ENCODE measurements at regions not wholly inside any gene's neighbourhood (a gene's known extent, or its start where the extent isn't known, plus 50 kb on each side); places are given as distances from the start of the nearest gene placed in this dataset.

DNA sequence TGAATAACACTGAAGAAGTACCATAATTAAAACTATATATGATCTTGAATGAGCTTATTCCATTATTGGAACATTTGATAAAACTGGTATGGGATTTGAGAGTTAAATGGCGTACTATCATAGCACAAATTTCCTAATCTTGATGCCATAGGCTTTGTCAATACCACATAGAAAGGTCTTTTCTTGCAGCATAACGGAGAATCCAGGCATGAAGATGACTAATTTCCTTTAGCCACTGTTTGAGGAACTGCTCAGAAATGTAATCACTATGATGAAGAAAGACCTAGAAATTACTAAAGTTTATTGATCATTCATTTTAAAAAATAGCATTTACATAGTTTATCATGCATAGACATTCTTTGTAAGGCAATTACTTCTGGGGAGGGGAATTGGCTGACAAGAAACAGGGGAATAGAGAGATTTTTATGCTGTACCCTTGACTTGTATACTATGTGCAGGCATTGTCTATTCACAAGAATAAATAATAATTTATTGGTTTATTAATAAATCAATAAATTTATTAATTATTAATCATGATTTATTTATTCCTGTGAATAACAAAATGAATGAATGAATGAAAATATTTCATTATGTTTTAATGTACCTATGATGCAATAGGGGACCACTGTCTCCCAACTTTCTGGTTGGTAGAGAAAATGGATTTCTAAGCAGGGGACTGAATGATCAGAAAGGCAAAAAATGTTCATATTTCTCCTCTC is 2676.6 kb downstream of the PCDH9 start:
- Histone ChIP-seq H3K9me3 (ENCODE audit: control insufficient read depth in 1 of 2, low read length in 2 of 2) (no peaks in the 10 kb centered on the region), H3K27ac (ENCODE audit: low read length) (no peak overlapping the region), H3K27me3 (ENCODE audit: low read depth, low read length) (no peaks in the 10 kb centered on the region), H3K36me3 (ENCODE audit: control insufficient read depth in 1 of 2, insufficient read depth in 2 of 2, low read length in 2 of 2) (no peaks in the 10 kb centered on the region), H3K4me3 (ENCODE audit: low read depth in 1 of 2, low read length in 2 of 2) (no peak overlapping the region), H3K4me1 (ENCODE audit: control insufficient read depth in 1 of 2, insufficient read depth in 2 of 2, low read length in 2 of 2) (no peaks in the 10 kb centered on the region)

DNA sequence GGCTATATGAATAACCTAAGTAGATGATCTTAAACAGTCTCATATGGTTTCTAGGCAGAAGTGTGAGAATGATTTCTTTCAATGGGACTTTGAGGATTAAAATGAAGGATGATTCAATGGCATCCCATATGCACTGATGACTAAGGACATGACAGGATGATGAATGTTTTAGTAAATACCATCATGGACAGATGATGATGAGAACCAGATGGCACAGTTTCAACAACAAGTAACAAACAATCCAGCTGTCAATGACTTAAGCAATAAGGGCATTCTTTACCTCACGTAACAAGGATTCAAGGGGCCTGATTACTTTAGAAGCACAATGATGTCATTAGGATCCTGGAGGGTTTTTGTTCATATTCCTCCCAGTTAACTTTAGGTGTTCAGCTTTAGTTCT is 2678.4 kb downstream of the PCDH9 start:
- H3K4me1 ChIP-seq (ENCODE audit: control insufficient read depth in 1 of 2, insufficient read depth in 2 of 2, low read length in 2 of 2), result no peaks in the 10 kb centered on the region
- H3K36me3 ChIP-seq (ENCODE audit: control insufficient read depth in 1 of 2, insufficient read depth in 2 of 2, low read length in 2 of 2), result no peaks in the 10 kb centered on the region
- no peaks in the 10 kb centered on the region for H3K27me3 ChIP-seq (ENCODE audit: low read depth, low read length)
- no peaks in the 10 kb centered on the region for H3K9me3 ChIP-seq (ENCODE audit: control insufficient read depth in 1 of 2, low read length in 2 of 2)
- no peak overlapping the region for H3K4me3 ChIP-seq (ENCODE audit: low read depth in 1 of 2, low read length in 2 of 2)
- H3K27ac ChIP-seq (ENCODE audit: low read length), result no peak overlapping the region

DNA sequence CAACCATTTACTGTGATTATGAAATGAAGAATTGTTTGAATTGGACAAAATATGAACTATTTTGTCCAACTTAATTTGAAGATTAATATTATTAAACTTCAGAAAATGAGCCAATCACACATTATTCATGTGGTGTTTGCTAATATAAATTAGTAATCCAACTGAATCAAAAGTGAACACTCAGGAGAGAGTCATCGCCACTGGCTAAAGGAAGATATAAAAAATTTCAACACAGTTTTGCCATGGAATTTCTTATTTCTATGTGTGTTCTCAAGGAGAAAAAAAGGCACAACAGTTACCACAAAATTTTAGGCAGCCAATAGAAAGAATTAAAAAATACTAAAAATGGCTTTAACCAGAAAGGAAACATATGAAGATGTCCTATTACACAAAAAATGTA is 2683.8 kb downstream of the PCDH9 start:
- no peak overlapping the region for H3K4me3 ChIP-seq (ENCODE audit: low read depth in 1 of 2, low read length in 2 of 2)
- H3K9me3 ChIP-seq (ENCODE audit: control insufficient read depth in 1 of 2, low read length in 2 of 2), result no peaks in the 10 kb centered on the region
- H3K27me3 ChIP-seq (ENCODE audit: low read depth, low read length), result no peaks in the 10 kb centered on the region
- no peak overlapping the region for H3K27ac ChIP-seq (ENCODE audit: low read length)
- no peaks in the 10 kb centered on the region for H3K4me1 ChIP-seq (ENCODE audit: control insufficient read depth in 1 of 2, insufficient read depth in 2 of 2, low read length in 2 of 2)
- H3K36me3 ChIP-seq (ENCODE audit: control insufficient read depth in 1 of 2, insufficient read depth in 2 of 2, low read length in 2 of 2), result no peaks in the 10 kb centered on the region

DNA sequence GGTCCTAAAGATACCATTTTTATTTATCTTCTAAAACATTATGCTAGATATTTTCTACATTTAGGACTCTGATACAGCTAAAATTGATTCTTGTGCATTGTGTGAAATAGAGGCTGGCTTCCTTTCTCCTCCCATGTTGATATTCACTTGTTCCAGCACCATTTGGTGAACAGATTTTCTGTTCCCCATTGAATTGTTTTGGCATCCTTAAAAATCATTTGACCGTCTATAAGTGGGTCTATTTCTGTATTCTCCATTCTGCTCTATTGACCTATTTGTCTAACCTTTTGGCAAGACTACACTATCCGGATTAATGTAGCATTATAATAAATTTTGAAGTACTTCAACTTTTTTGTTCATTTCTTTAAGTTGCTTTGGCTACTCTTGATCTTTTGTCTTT is 2689.2 kb downstream of the PCDH9 start:
- H3K27me3 ChIP-seq (ENCODE audit: low read depth, low read length), result no peaks in the 10 kb centered on the region
- H3K4me3 ChIP-seq (ENCODE audit: low read depth in 1 of 2, low read length in 2 of 2), result no peak overlapping the region
- no peak overlapping the region for H3K27ac ChIP-seq (ENCODE audit: low read length)
- H3K36me3 ChIP-seq (ENCODE audit: control insufficient read depth in 1 of 2, insufficient read depth in 2 of 2, low read length in 2 of 2), result no peaks in the 10 kb centered on the region
- H3K4me1 ChIP-seq (ENCODE audit: control insufficient read depth in 1 of 2, insufficient read depth in 2 of 2, low read length in 2 of 2), result no peaks in the 10 kb centered on the region
- no peaks in the 10 kb centered on the region for H3K9me3 ChIP-seq (ENCODE audit: control insufficient read depth in 1 of 2, low read length in 2 of 2)

DNA sequence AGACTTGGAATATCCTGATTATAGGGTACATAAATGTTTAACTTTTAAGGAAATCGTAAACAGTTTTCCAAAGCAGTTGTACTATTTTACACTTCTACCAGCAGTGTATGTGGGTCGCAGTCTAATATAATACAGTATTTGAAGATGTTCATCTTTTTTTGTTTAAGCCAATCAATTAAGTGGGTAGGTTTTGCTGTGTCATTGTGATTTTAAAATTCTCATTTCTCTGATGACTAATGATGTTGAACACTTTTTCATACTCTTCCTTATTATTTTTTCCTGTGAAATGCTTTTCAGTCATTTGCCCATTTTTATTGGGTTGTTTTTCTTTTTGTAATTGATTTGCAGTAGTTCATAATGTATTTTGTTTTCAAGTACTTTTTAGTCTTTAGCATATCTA is 2689.7 kb downstream of the PCDH9 start:
- Histone ChIP-seq H3K9me3 (ENCODE audit: control insufficient read depth in 1 of 2, low read length in 2 of 2) (no peaks in the 10 kb centered on the region), H3K27ac (ENCODE audit: low read length) (no peak overlapping the region), H3K4me1 (ENCODE audit: control insufficient read depth in 1 of 2, insufficient read depth in 2 of 2, low read length in 2 of 2) (no peaks in the 10 kb centered on the region), H3K36me3 (ENCODE audit: control insufficient read depth in 1 of 2, insufficient read depth in 2 of 2, low read length in 2 of 2) (no peaks in the 10 kb centered on the region), H3K27me3 (ENCODE audit: low read depth, low read length) (no peaks in the 10 kb centered on the region), H3K4me3 (ENCODE audit: low read depth in 1 of 2, low read length in 2 of 2) (no peak overlapping the region)

DNA sequence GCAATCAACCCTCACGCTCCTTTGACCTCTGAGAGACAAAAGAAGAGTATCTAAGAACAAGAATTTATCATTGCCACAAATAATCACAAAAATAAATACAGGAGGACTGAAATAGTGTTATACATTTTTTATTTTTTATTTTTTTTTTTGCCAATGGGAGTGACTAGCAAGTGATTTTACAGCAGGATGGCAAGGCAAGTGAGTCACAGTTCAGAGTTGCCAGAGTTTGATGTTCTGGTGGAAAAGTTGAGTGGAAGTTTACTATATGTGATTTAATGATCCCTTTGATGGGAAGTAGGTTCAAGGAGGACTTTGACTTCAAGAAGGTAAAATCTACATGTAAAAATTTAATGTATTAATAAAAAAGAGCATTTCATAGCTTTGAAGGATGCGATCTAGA is 2691.4 kb downstream of the PCDH9 start:
- Histone ChIP-seq H3K27me3 (ENCODE audit: low read depth, low read length) (no peaks in the 10 kb centered on the region), H3K9me3 (ENCODE audit: control insufficient read depth in 1 of 2, low read length in 2 of 2) (no peaks in the 10 kb centered on the region), H3K4me1 (ENCODE audit: control insufficient read depth in 1 of 2, insufficient read depth in 2 of 2, low read length in 2 of 2) (no peaks in the 10 kb centered on the region), H3K27ac (ENCODE audit: low read length) (no peak overlapping the region), H3K36me3 (ENCODE audit: control insufficient read depth in 1 of 2, insufficient read depth in 2 of 2, low read length in 2 of 2) (no peaks in the 10 kb centered on the region), H3K4me3 (ENCODE audit: low read depth in 1 of 2, low read length in 2 of 2) (no peak overlapping the region)

DNA sequence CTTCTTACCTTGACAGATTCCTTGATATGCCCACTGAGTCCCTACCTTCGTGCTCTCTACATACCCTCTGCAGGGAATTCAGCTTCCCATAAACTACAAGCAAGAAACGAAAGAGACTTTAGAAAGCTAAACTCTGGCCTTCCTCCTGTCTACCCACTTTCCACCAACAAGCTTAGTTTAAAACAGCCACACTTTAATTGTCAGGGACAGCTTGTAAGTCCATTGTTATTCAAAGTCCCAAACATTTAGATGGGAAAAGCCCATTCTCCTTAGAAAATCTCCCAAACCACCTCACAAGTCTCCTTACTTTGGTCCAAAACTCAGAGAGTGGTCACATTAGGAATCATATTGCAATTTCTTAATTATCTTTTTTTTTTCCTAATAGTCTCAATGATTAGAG is 2695.8 kb downstream of the PCDH9 start:
- H3K36me3 ChIP-seq (ENCODE audit: control insufficient read depth in 1 of 2, insufficient read depth in 2 of 2, low read length in 2 of 2), result no peaks in the 10 kb centered on the region
- H3K4me1 ChIP-seq (ENCODE audit: control insufficient read depth in 1 of 2, insufficient read depth in 2 of 2, low read length in 2 of 2), result no peaks in the 10 kb centered on the region
- no peaks in the 10 kb centered on the region for H3K27me3 ChIP-seq (ENCODE audit: low read depth, low read length)
- H3K9me3 ChIP-seq (ENCODE audit: control insufficient read depth in 1 of 2, low read length in 2 of 2), result peaks cover 0 to 4% of the 10 kb centered on the region in 2 donors
- no peak overlapping the region for H3K27ac ChIP-seq (ENCODE audit: low read length)
- H3K4me3 ChIP-seq (ENCODE audit: low read depth in 1 of 2, low read length in 2 of 2), result no peak overlapping the region

DNA sequence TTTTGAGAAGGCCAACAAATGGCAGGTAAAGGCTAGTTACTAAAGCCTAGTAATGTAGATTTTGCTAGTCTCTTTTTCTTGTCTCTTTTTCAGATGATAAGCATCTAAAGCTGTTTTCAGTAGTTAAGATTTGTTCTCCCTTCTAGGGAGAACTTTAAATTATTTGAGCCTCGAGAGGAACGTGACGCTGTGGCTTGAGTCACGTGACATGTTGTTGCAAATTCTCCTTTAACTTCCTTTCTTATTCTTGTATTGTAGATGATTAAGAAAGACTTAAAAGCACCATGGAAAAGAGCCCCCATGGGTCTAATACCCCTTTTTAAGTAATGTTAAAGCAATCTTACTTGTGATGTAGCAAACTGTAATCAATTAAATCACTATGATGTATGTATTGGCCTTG is 2698.7 kb downstream of the PCDH9 start:
- Histone ChIP-seq H3K27ac (ENCODE audit: low read length) (no peak overlapping the region), H3K4me3 (ENCODE audit: low read depth in 1 of 2, low read length in 2 of 2) (no peak overlapping the region), H3K36me3 (ENCODE audit: control insufficient read depth in 1 of 2, insufficient read depth in 2 of 2, low read length in 2 of 2) (no peaks in the 10 kb centered on the region), H3K9me3 (ENCODE audit: control insufficient read depth in 1 of 2, low read length in 2 of 2) (peaks cover 0 to 4% of the 10 kb centered on the region in 2 donors), H3K4me1 (ENCODE audit: control insufficient read depth in 1 of 2, insufficient read depth in 2 of 2, low read length in 2 of 2) (no peaks in the 10 kb centered on the region), H3K27me3 (ENCODE audit: low read depth, low read length) (no peaks in the 10 kb centered on the region)

DNA sequence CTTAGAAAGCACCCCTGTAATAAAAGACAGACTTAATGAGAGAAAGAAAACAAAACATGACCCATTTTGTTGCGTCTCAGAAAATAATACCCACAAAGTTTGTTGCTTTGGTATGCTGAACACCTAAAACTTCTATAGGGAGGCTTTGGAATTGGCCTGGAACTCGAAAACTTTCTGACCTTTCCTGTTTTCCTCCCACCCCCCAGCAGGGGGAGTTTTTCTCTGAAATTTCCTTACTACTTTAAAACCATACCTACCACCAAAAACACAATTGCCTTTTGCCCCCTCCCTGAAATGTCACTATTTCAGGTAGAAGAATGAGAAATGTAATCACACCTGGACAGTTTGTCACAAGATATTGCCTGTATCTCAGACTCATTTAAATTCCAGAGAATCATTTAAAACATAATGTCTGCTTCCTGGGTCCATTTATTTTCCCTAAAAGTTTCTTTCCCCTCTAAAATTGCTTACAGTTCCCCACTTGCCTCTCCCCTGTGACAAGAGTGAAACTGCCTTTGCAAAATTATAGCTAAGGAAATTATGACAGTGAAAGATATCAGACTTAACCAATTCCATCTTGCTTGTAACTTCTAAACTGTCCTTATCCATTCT is 2700.2 kb downstream of the PCDH9 start:
- Histone ChIP-seq H3K9me3 (ENCODE audit: control insufficient read depth in 1 of 2, low read length in 2 of 2) (peaks cover 0 to 4% of the 10 kb centered on the region in 2 donors), H3K27me3 (ENCODE audit: low read depth, low read length) (no peaks in the 10 kb centered on the region), H3K27ac (ENCODE audit: low read length) (no peak overlapping the region), H3K36me3 (ENCODE audit: control insufficient read depth in 1 of 2, insufficient read depth in 2 of 2, low read length in 2 of 2) (no peaks in the 10 kb centered on the region), H3K4me1 (ENCODE audit: control insufficient read depth in 1 of 2, insufficient read depth in 2 of 2, low read length in 2 of 2) (no peaks in the 10 kb centered on the region), H3K4me3 (ENCODE audit: low read depth in 1 of 2, low read length in 2 of 2) (no peak overlapping the region)

DNA sequence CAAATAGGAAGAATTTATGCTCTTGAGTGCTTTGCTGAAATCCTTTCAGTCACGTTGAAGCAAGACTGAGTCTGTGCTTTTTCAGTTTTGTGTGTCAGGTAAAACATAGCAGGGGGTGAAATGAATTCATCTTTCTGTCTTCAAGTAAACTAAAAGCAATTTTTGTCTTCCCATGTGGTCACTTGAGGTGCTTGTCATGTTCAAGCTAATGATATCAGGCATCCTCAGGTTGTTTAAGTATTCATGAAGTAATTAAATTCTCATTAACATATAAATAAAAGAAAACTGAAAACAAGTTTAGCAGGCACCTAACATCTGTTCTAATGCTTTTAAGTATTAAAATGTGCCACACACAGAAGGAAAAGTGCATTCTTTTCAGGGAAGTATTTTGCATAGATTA is 2701.3 kb downstream of the PCDH9 start:
- Histone ChIP-seq H3K36me3 (ENCODE audit: control insufficient read depth in 1 of 2, insufficient read depth in 2 of 2, low read length in 2 of 2) (no peaks in the 10 kb centered on the region), H3K9me3 (ENCODE audit: control insufficient read depth in 1 of 2, low read length in 2 of 2) (peaks cover 0 to 4% of the 10 kb centered on the region in 2 donors), H3K27ac (ENCODE audit: low read length) (no peak overlapping the region), H3K27me3 (ENCODE audit: low read depth, low read length) (no peaks in the 10 kb centered on the region), H3K4me1 (ENCODE audit: control insufficient read depth in 1 of 2, insufficient read depth in 2 of 2, low read length in 2 of 2) (no peaks in the 10 kb centered on the region), H3K4me3 (ENCODE audit: low read depth in 1 of 2, low read length in 2 of 2) (no peak overlapping the region)

DNA sequence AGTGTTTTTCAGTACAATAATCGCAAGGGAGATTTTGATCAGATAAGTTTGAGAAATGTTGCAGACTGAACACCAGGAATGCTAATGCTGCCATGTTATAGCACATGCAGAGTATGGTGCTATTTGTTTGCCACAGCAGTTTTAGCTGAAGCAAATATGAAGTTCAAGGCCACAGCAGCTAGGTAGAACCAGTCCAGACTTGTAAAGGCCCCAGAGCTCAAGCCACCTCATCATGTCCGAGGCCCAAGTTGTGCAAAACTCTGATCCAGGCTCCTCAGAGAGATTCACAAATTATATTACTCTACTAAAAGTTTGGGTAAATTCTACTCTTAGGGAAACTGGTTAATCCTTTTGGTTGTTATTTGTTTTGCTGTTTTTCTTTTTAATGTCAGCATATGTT is 2702.6 kb downstream of the PCDH9 start:
- H3K27ac ChIP-seq (ENCODE audit: low read length), result no peak overlapping the region
- H3K9me3 ChIP-seq (ENCODE audit: control insufficient read depth in 1 of 2, low read length in 2 of 2), result peaks cover 0 to 4% of the 10 kb centered on the region in 2 donors
- H3K4me1 ChIP-seq (ENCODE audit: control insufficient read depth in 1 of 2, insufficient read depth in 2 of 2, low read length in 2 of 2), result no peaks in the 10 kb centered on the region
- H3K36me3 ChIP-seq (ENCODE audit: control insufficient read depth in 1 of 2, insufficient read depth in 2 of 2, low read length in 2 of 2), result no peaks in the 10 kb centered on the region
- H3K27me3 ChIP-seq (ENCODE audit: low read depth, low read length), result no peaks in the 10 kb centered on the region
- H3K4me3 ChIP-seq (ENCODE audit: low read depth in 1 of 2, low read length in 2 of 2), result no peak overlapping the region

DNA sequence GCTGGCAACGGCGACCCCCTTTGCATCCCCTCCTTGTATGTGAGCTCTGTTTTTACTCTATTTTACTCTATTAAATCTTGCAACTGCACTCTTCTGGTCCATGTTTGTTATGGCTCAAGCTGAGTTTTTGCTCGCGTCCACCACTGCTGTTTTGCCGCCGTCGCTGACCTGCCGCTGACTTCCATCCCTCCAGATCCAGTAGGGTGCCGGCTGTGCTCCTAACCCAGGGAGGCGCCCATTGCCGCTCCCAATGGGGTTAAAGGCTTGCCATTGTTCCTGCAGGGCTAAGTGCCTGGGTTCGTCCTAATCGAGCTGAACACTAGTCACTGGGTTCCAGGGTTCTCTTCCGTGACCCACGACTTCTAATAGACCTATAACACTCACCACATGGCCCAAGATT is 2704.4 kb downstream of the PCDH9 start:
- Histone ChIP-seq H3K27ac (ENCODE audit: low read length) (no peak overlapping the region), H3K36me3 (ENCODE audit: control insufficient read depth in 1 of 2, insufficient read depth in 2 of 2, low read length in 2 of 2) (no peaks in the 10 kb centered on the region), H3K4me3 (ENCODE audit: low read depth in 1 of 2, low read length in 2 of 2) (no peak overlapping the region), H3K9me3 (ENCODE audit: control insufficient read depth in 1 of 2, low read length in 2 of 2) (peaks cover 0 to 2% of the 10 kb centered on the region in 2 donors), H3K4me1 (ENCODE audit: control insufficient read depth in 1 of 2, insufficient read depth in 2 of 2, low read length in 2 of 2) (no peaks in the 10 kb centered on the region), H3K27me3 (ENCODE audit: low read depth, low read length) (no peaks in the 10 kb centered on the region)

Data from muscle layer of duodenum (tissue), 2 donors.